ENCODE measurements at regions not wholly inside any gene's neighbourhood (a gene's known extent, or its start where the extent isn't known, plus 50 kb on each side); places are given as distances from the start of the nearest gene placed in this dataset.

GRCh38 chr9:75229605-75230332 is 141.5 kb downstream of the OSTF1 start:
- H3K4me1 ChIP-seq, result peaks cover 4% of the 10 kb centered on the region
- H3K9me3 ChIP-seq (ENCODE audit: control insufficient read depth, low read length), result no peaks in the 10 kb centered on the region
- H3K9ac ChIP-seq, result no peak overlapping the region
- no peaks in the 10 kb centered on the region for H3K36me3 ChIP-seq (ENCODE audit: control insufficient read depth, insufficient read depth, low read length)
- H3K27me3 ChIP-seq (ENCODE audit: control insufficient read depth, insufficient read depth, low read length), result no peaks in the 10 kb centered on the region
- H3K27ac ChIP-seq, result peak overlapping the region; percentile 47
- peak overlapping the region; percentile 46 for H2AFZ ChIP-seq
- H3K4me3 ChIP-seq (ENCODE audit: low read depth, low read length), result no peak overlapping the region
- no peaks in the 10 kb centered on the region for H3K79me2 ChIP-seq
- no peak overlapping the region for H3K4me2 ChIP-seq (ENCODE audit: low read length)
- TF ChIP-seq, protein P1, sequence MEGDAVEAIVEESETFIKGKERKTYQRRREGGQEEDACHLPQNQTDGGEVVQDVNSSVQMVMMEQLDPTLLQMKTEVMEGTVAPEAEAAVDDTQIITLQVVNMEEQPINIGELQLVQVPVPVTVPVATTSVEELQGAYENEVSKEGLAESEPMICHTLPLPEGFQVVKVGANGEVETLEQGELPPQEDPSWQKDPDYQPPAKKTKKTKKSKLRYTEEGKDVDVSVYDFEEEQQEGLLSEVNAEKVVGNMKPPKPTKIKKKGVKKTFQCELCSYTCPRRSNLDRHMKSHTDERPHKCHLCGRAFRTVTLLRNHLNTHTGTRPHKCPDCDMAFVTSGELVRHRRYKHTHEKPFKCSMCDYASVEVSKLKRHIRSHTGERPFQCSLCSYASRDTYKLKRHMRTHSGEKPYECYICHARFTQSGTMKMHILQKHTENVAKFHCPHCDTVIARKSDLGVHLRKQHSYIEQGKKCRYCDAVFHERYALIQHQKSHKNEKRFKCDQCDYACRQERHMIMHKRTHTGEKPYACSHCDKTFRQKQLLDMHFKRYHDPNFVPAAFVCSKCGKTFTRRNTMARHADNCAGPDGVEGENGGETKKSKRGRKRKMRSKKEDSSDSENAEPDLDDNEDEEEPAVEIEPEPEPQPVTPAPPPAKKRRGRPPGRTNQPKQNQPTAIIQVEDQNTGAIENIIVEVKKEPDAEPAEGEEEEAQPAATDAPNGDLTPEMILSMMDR (IDR thresholded peaks at IDR 0.05), result no peak

GRCh38 chr9:75230469-75230868 is 142.2 kb downstream of the OSTF1 start:
- H3K9me3 ChIP-seq (ENCODE audit: control insufficient read depth, low read length), result no peaks in the 10 kb centered on the region
- H3K27me3 ChIP-seq (ENCODE audit: control insufficient read depth, insufficient read depth, low read length), result no peaks in the 10 kb centered on the region
- H3K27ac ChIP-seq, result peak overlapping the region; percentile 47
- TF ChIP-seq, protein P1 (IDR thresholded peaks at IDR 0.05), result no peak
- no peak overlapping the region for H3K9ac ChIP-seq
- H3K79me2 ChIP-seq, result no peaks in the 10 kb centered on the region
- no peak overlapping the region for H3K4me2 ChIP-seq (ENCODE audit: low read length)
- peaks cover 4% of the 10 kb centered on the region for H3K4me1 ChIP-seq
- no peaks in the 10 kb centered on the region for H3K36me3 ChIP-seq (ENCODE audit: control insufficient read depth, insufficient read depth, low read length)
- no peak overlapping the region for H3K4me3 ChIP-seq (ENCODE audit: low read depth, low read length)
- peak overlapping the region; percentile 46 for H2AFZ ChIP-seq

GRCh38 chr9:75231167-75231566 is 142.9 kb downstream of the OSTF1 start:
- H3K36me3 ChIP-seq (ENCODE audit: control insufficient read depth, insufficient read depth, low read length), result no peaks in the 10 kb centered on the region
- H3K27ac ChIP-seq, result no peak overlapping the region
- no peaks in the 10 kb centered on the region for H3K9me3 ChIP-seq (ENCODE audit: control insufficient read depth, low read length)
- H3K9ac ChIP-seq, result no peak overlapping the region
- H3K79me2 ChIP-seq, result no peaks in the 10 kb centered on the region
- no peak overlapping the region for H3K4me2 ChIP-seq (ENCODE audit: low read length)
- H3K4me3 ChIP-seq (ENCODE audit: low read depth, low read length), result no peak overlapping the region
- H3K27me3 ChIP-seq (ENCODE audit: control insufficient read depth, insufficient read depth, low read length), result no peaks in the 10 kb centered on the region
- H3K4me1 ChIP-seq, result peaks cover 4% of the 10 kb centered on the region
- TF ChIP-seq, protein P1 (IDR thresholded peaks at IDR 0.05), result no peak
- H2AFZ ChIP-seq, result no peak overlapping the region

DNA sequence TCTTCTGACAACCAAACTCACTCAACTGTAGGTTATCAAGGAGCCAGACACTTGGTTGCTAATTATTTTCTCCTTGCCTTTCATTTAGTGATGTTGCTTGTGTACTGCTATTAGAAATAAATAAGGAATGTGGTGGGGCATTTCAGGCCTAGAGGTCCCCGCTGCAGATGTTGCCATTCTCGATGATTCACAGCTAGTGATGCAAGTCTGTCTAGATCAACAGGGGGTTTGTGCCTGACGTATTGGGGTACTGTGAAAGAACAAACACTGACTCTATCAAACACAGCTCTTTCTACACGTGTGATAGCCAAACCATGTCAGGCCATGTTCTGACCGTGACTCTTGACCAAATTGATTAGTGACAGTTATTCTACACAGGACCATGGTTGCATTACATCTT is 144.7 kb downstream of the OSTF1 start:
- TF ChIP-seq, protein P1 (IDR thresholded peaks at IDR 0.05), result no peak
- Histone ChIP-seq H3K36me3 (ENCODE audit: control insufficient read depth, insufficient read depth, low read length) (no peaks in the 10 kb centered on the region), H3K4me3 (ENCODE audit: low read depth, low read length) (no peak overlapping the region), H3K27ac (no peak overlapping the region), H3K4me1 (peaks cover 4% of the 10 kb centered on the region), H3K27me3 (ENCODE audit: control insufficient read depth, insufficient read depth, low read length) (no peaks in the 10 kb centered on the region), H3K9me3 (ENCODE audit: control insufficient read depth, low read length) (no peaks in the 10 kb centered on the region), H2AFZ (no peak overlapping the region), H3K79me2 (no peaks in the 10 kb centered on the region), H3K4me2 (ENCODE audit: low read length) (no peak overlapping the region), H3K9ac (no peak overlapping the region)

DNA sequence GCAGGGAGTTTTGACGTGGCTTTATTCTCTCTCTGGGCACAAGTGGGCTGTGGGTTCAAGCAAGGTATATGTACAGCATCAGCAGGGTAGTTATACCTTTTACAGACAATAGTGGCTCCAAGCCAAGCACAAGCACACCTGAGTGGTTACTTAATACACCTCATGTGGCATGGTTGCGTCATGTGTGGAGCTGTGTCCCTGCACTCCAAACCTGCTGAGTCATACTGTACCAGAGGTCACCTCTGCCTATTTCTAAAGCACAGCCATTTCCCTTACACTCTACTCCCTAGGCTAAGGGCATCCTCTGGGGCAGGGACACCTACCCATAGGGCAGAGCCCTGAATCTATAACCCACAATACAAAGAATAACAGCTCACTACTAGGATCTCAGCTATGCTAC is 147.3 kb downstream of the OSTF1 start:
- H3K36me3 ChIP-seq (ENCODE audit: control insufficient read depth, insufficient read depth, low read length), result no peaks in the 10 kb centered on the region
- no peak overlapping the region for H2AFZ ChIP-seq
- no peak overlapping the region for H3K27ac ChIP-seq
- H3K9me3 ChIP-seq (ENCODE audit: control insufficient read depth, low read length), result no peaks in the 10 kb centered on the region
- H3K79me2 ChIP-seq, result no peaks in the 10 kb centered on the region
- H3K4me3 ChIP-seq (ENCODE audit: low read depth, low read length), result no peak overlapping the region
- TF ChIP-seq, protein P1 (IDR thresholded peaks at IDR 0.05), result no peak
- no peak overlapping the region for H3K9ac ChIP-seq
- H3K4me2 ChIP-seq (ENCODE audit: low read length), result no peak overlapping the region
- H3K4me1 ChIP-seq, result no peaks in the 10 kb centered on the region
- no peaks in the 10 kb centered on the region for H3K27me3 ChIP-seq (ENCODE audit: control insufficient read depth, insufficient read depth, low read length)
